NCI-H774 (cell line): ENCODE measurements at regions not wholly inside any gene's neighbourhood (a gene's known extent, or its start where the extent isn't known, plus 50 kb on each side); places are given as distances from the start of the nearest gene placed in this dataset.

Experiments used
- DNase-seq: peaks from one replicate; lab custom pipeline; 2025; lab: John Stamatoyannopoulos, UW

GRCh38 chr12:92300777-92301176 is 155.1 kb upstream of the BTG1 start:
- no peak for DNase-seq

GRCh38 chr12:92299744-92300143 is 154.1 kb upstream of the BTG1 start:
- no peak for DNase-seq

- no peak for DNase-seq
Observed at GRCh38 chr12:92299344-92299743, 153.7 kb upstream of the BTG1 start.

- DNase-seq: no peak
Observed at GRCh38 chr12:92297932-92298696, 152.5 kb upstream of the BTG1 start.

GRCh38 chr12:92297405-92297804 is 151.8 kb upstream of the BTG1 start:
- DNase-seq: no peak

GRCh38 chr12:92295523-92295922 is 149.9 kb upstream of the BTG1 start:
- no peak for DNase-seq

- DNase-seq: no peak
Observed at GRCh38 chr12:92294676-92295440, 149.2 kb upstream of the BTG1 start.

GRCh38 chr12:92292016-92292415 is 146.4 kb upstream of the BTG1 start:
- DNase-seq: no peak

GRCh38 chr12:92290886-92291285 is 145.2 kb upstream of the BTG1 start:
- no peak for DNase-seq

- no peak for DNase-seq
Observed at GRCh38 chr12:92290350-92290695, 144.7 kb upstream of the BTG1 start.

- no peak for DNase-seq
Observed at GRCh38 chr12:92289629-92290349, 144.1 kb upstream of the BTG1 start.

GRCh38 chr12:92288561-92288960 is 142.9 kb upstream of the BTG1 start:
- DNase-seq: no peak

GRCh38 chr12:92278378-92278828 is 132.8 kb upstream of the BTG1 start:
- no peak for DNase-seq

- DNase-seq: no peak
Observed at GRCh38 chr12:92277795-92278194, 132.1 kb upstream of the BTG1 start.

- DNase-seq: no peak
Observed at GRCh38 chr12:92276276-92276675, 130.6 kb upstream of the BTG1 start.

- DNase-seq: no peak
Observed at GRCh38 chr12:92275443-92276154, 130.0 kb upstream of the BTG1 start.

GRCh38 chr12:92273076-92273475 is 127.4 kb upstream of the BTG1 start:
- no peak for DNase-seq

- no peak for DNase-seq
Observed at GRCh38 chr12:92272061-92272964, 126.7 kb upstream of the BTG1 start.

GRCh38 chr12:92271341-92271740 is 125.7 kb upstream of the BTG1 start:
- DNase-seq: no peak

- DNase-seq: no peak
Observed at GRCh38 chr12:92270521-92270920, 124.9 kb upstream of the BTG1 start.

GRCh38 chr12:92268946-92269345 is 123.3 kb upstream of the BTG1 start:
- DNase-seq: no peak
